GM21786 (cell line): ENCODE measurements at regions not wholly inside any gene's neighbourhood (a gene's known extent, or its start where the extent isn't known, plus 50 kb on each side); places are given as distances from the start of the nearest gene placed in this dataset.
"Not testable (repeated sequence)": the region's sequence is repeated elsewhere in the genome, so short reads cannot be mapped to it uniquely, and the experiment has no call there.

Experiments used
- ATAC-seq: cut with Tn5 transposase; IDR thresholded peaks from one replicate; pipeline ENCODE4 v1.9.1; 2021; ENCODE audit not compliant: unreplicated experiment

DNA sequence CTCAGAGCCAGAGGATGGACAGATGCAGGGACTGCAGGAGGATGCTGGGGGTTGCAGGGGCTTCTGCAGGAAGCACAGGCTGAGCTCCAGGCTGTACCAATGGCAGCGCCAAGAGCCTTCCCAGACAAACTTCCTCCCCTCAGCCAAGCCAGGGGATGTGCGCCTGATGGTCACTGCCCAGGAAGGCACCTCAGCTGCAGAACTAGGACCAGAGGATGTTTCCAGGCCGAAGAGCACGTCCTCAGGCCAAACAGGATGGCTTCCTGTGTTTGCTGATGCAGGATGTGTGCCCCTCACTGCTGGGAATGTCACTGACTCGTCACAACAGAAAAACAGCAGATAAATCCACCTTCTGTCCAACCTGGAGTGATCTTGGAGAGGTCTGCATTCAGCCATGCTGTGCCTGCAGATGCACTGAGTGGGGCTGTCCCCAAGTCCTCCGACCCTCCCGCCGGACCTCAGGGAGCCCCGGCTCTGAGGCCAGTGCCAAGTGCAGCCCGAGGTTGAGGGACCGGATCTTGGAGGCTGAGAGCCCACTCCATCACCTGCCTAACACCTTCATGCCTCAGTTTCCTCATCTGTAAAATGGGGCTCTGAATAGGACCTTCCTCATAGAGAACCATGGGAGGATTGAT is 152.5 kb upstream of the CHST15 start:
- no peak for ATAC-seq

DNA sequence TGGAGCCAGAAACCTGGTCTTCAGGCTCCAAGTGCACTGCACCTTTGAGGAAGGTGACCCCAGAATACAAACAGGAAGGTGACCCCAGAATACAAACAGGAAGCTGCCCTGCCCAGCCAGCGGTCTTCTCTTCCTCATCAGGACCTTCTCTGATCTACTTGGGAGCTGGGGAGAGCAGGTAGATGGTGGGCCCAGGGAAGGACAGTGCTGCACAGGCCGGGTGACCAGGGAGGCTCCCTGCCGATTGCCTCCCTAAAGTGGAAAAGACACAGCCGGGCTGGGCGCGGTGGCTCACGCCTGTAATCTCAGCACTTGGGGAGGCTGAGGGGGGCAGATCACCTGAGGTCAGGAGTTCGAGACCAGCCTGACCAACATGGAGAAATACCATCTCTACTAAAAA is 151.8 kb upstream of the CHST15 start:
- ATAC-seq = no peak

DNA sequence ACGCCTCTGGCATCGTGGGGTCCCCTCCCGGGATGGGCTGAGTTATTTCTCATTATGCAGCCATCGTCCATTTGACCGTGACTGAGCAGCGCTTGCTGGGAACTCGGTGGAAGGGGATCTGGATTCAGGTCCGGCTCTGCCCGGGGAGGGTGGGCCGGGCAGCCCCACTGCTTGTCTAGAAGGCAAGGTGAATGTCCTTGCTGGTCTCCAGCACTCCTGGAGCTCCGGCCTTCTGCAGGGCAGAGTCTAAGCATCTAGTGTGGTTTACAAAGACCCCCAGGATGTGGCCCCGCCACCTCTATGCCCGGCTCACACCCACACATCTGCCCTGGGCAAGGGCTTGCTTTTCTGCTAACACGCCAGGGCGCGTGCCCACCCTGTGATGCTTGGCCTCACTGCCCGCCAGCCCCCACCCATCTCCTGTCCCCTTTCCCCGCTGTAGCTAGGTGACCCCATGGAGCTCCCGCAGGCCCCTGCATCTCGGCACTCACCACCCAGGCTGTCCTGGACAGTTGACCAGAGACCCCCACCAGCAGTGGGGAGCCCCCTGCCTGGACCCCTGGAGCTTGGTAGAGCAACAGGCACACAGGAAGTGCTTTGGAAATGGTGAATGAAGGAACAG is 151.0 kb upstream of the CHST15 start:
- no peak for ATAC-seq

DNA sequence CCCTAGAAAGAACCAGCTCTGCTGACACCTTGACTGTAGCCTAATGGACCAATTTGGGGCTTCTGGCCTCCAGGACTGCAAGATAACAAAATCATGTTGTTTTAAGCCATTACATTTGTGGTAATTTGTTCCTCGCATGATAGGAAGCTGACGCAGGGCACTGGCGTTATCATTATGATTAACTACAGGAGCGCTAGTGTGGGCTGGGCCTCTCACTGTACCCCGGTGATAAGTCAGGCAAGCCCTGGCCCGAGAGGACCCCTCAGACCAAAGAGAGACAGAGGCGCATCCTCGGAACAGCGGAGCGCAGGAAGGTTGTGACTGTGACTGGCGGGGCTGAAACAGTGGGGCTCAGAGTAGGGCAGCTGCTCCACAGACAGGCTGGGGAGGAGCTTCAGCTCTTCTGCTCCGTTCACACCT is 150.3 kb upstream of the CHST15 start:
- no peak for ATAC-seq

DNA sequence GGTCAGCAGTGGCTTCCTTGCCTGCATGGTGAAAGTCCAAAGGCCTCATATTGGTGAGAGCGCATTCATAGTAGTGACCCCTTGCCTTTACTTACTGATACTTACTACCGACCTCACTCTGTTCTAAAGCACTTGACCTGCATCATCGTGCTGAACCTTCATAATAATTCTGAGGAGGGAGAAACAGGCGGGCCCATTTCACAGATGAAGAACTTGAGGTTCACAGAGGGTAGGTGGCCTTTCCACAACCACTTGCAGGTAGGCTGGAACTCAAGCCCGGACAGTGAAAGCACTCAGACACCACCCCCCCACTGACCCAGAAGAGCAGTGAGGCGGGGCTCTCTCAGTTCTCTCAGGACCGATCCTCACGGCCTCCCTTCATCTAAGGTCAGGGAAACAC is 149.4 kb upstream of the CHST15 start:
- ATAC-seq = no peak

DNA sequence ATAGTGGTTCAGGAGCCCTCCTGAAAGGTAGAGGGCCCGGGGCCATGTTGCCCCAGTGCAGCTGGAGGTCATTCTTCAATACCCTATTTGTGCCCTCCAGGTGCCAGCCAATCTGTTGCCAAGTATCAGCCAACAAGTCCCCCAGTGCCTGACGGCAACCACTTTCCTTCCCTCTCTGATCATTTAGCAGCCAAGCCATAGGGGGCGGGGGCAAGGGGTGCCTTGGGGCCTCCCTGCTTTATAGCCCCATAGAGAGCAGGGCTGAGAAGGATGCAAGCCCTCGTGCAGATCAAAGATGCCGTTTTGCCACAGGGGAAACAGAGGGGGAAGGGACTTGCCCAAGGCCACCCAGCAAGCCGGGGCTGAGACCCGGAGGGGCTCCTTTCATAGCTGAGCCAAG is 149.0 kb upstream of the CHST15 start:
- no peak for ATAC-seq

DNA sequence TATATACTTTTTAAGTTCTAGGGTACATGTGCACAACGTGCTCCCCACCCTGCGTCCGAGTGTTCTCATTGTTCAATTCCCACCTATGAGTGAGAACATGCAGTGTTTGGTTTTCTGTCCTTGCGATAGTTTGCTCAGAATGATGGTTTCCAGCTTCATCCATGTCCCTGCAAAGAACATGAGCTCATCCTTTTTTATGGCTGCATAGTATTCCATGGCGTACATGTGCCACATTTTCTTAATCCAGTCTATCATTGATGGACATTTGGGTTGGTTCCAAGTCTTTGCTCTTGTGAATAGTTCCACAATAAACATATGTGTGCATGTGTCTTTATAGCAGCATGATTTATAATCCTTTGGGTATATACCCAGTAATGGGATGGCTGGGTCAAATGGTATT is 148.1 kb upstream of the CHST15 start:
- ATAC-seq = not testable (repeated sequence)

DNA sequence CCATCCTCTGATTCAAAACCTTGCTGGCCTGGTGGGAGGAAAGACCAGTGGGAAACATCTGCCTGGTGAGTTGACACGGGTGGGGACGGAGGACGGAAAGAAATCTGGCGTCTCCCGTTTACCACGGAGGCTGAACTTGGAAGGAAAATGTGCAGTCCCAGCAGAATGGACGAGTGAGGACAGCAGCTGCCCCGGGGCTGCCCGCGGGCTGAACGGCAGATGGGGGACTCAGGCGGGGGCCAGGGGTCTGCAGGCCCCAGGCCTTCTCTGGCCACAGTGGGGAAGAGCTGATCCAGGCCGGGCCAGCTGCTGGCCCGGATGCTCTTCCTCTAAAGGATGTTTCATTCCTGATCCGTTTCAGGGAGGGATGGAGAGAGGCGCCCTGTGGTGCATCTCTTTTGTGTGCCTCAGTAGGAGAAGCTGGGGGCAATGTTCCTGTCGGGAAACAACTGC is 147.5 kb upstream of the CHST15 start:
- no peak for ATAC-seq

DNA sequence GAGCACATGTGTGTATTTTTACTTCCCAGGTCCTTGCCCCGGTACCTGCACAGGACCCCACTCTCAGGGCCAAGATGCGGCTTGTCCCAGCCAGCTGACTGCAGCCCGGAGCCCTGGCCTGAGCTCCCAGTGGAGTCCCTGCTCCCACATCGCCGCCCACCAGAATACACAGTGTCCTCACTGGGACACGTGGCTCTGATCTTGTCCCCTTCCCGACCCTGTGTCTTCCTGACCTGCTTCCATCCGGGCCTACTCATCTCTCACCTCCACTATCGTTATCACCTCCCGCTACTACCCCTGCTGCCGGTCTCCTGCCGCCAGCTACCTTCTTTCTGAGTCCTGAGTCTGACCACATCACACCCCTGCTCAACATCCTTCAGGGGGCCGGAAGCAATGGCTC is 146.3 kb upstream of the CHST15 start:
- no peak for ATAC-seq

DNA sequence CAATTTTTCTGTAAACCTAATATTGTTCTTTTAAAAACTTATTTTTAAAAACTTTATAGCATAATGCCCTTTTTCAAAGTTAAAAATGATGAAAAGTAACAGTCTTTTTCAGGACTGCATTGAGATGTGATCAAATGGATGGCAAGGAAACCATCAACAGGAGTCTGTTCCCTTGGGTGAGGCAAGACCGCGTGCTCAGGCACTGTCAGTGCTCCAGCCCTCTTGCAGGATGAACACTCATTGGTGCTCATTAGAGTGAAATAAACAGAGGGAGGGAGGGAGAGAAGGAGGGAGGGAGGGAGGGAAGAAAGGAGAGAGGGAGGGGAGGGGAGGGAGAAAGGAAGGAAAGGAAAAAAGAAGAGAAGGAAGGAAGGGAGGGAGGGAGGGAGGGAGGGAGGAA is 145.7 kb upstream of the CHST15 start:
- no peak for ATAC-seq

DNA sequence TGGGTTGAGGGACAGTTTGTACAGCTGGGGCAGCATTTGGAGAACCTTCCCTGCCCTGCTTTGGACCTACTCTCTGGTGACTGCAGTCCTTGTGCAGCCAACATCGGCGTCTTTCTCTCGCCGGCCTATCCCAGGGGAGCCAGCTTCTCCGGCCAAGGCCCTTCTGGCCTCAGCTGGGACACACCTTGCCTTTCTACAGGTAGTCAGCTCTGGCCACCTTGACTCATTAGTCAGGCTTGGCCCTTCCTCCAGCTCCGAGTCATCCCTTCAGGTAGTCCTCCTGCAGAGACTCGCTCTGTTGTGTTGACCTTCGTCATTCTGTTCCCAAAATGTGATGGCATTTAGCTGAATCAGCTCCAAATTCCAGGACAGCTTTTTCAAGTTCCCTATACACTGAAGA is 145.0 kb upstream of the CHST15 start:
- no peak for ATAC-seq

DNA sequence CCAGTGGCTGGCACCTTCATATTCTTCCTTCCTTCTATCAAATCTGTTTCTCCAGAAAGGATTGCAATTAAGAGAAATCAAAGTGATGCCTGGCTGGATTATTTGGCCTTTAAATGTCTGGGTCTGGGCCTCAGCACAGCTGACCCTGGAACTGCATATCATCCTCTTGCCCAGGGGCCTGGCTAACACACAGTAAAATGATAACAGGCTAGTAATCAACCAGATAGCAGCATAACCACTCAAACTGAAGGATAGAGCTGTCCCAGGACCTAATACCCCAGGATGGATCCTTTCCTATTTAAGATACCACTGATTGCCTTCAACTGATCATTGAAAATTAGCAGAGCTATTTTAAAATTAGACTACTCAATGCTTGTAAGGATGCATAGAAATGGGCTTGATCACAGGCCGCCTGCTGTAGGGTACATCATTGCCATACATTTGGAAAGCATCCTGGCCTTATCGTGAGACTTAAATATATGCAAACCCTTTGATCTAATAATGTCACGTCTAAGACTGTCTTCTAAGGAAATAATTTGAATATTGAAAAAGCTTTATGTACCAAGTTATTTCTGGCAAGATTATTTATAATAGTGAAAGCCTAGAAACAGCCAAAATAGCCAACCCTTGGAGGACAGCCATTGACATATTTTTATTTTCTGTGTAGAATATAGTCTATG is 144.0 kb upstream of the CHST15 start:
- no peak for ATAC-seq

DNA sequence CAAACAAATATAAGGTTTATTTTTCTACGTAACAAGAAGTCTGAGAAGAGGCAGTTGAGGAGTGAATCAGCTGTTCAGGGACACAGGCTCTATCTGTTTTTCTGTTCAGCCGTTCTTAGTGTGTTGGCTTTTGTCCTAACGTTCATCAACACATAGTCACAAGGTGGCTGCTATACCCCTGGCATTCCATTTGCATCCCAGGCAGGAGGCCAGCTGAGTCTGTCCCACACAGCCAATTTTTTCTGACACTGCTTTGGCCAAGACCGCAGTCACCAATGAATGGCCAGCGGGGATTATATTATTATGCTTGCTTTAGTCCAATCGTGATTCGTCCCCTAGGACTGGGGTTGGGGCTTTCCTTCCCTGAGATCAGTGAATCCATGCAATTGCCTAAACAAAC is 143.4 kb upstream of the CHST15 start:
- no peak for ATAC-seq

DNA sequence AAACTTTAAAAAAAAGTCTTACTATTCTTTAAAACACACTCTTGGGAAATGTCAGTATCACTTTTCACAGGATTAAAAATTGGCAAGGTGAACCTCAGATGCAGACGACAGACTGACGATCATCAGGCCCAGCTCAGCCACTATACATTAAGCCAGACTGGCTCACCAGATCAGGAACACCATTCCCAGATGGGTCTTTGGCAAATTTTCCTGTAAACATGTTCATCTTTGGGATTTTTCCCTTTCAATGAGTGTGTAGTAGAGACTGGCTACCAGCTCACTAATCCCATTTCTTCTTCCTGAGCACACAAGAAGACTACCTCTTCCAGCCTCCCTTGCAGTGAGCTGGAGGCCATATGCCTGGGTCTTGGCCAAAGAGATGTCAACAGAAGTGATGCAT is 142.7 kb upstream of the CHST15 start:
- no peak for ATAC-seq

DNA sequence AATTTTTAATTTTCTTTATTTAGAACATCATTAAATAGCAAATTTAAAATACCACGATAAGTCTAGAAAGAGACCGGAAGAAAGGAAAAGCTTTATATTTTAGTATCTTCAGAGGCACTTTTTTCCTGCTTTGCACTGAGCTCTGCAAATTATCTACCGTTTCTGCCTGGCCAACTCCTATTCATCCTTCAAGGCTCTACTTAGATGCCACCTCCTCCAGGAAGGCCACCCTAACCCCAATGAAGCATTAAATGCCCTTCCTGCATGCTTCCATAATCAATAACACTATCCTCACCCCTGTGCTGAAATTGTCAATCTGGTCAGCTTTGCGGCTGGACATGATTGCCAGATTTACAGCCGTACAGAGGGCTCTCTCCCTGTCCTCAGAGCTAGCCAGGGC is 141.8 kb upstream of the CHST15 start:
- no peak for ATAC-seq

DNA sequence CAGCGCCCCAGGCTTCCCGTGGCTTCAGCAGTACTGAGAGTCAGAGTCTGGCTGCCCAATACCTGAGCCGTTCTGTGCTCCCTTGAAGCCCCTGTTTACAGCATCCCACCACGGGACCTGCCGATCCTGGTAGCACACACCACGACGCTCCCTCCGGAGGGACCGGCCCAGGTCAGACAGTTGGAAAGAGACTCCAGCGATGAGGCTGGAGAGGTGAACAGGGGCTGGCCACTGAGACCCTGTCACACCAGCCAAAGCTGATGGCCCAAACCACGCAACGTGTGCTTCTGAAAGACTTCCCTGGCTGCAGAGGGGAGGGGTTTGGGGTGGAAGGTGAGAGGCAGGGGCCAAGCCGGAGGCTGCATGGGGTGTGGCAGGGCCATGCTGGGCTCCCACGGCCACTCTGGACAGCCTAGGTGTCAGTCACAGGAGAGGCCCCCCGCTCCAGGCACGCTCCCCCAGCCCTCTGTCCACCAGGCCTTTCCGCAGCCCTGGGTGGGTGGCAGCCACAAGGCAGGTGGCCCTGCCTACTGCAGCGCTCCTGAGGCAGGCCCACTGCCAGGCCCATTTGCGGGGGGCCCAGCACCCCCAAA is 140.2 kb upstream of the CHST15 start:
- no peak for ATAC-seq

DNA sequence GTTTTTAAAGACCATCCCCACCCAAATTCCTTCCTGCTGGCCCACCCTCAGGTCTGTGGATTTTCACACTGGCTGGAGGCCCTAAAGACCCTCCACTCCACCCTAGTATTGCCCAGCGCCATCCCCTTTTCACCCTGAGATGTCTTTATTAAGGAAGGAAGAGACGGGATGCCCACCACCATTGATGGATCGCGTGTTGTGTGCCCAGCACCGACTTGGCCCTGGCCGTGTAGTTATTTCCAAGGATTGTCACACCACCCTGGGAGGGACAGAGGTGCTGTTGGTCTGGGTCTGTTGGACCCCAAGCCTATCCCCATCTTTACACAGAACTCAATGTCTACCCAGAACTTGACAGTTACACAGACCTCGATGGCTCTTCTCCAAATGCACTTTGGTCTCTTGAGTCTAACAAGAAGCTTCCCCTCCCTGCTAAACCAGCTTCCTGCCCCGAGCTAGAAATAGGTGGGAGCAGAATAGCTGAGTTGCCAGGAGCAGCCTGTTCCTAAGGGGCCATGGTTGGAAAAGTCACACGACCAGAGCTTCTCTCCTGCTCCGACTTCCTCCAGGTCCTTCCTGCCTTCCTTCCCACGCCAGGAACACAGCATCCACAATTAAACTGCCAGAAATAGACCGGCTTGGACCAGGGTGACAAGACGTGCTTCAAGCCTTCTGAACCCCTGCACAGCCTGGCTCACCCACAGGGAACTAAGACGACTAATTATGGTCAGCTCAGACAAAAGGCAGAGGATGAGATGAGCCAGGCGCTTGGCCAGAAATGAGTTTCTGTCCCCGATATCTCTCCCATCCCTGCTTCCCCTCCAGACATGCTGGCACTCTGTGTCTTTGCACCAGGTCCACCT is 139.5 kb upstream of the CHST15 start:
- ATAC-seq = no peak

DNA sequence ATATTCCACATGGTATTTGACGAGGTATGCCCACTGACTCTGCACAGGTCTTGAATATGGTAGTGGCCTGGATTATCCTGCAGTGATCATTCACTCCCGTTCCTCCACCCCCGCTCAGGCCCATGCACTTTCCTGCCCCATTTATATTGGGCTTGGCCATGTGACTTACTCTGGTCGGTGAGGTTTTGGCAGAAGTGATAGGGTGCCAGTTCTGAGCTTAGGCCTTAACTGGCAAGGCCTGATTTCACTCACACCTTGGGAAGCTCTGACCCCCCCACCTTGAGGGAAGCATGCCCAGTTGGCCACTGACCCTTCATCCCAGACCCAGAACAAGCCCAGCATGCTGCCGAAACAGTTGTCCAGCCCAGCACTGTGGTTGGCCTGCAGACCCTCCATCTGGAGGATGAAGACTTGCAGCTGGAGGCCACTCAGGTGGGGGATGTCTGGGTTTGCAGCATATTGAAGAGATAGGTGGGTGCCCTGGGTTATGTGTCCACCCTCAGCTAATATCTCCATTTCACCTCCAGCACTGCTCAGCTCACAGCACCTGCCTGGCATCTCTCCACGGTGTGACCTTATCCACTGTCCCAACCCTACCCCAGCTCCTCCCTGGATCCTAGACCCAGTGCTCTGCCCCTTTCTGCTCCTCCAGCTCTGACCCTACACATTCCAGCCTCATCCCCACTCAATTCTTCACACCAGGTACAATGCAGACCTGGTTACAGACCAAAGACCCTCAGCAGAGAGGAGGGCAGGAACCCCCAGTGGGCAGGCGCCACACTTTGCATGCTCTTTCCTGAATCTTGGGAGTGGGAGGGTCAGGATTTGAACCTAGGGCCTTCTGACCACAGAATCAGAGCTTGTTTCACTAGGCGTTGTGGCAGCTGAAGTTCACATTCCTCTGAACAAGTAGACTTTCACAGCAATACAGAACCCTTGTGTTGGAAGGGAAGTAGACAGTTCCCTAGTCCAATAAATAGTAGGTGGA is 138.1 kb upstream of the CHST15 start:
- ATAC-seq = no peak

DNA sequence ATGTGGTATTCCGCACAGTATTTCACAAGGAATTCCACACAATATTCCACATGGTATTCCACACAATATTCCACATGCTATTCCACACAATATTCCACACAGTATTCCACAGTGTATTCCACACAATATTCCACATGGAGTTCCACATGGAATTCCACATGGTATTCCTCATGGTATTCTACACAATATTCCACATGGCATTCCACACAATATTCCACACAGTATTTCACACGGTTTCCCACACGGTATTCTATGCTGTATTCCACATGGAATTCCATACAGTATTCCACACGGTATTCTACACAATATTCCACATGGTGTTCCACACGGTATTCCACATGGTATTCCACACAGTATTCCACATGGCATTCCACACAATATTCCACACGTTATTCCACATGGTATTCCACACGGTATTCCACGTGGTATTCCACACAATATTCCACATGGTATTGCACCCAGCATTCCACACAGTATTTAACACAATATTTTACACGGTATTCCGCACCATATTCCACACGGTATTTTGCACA is 137.3 kb upstream of the CHST15 start:
- no peak for ATAC-seq
